Choroid plexus epithelial cell (primary cell): ENCODE measurements at regions not wholly inside any gene's neighbourhood (a gene's known extent, or its start where the extent isn't known, plus 50 kb on each side); places are given as distances from the start of the nearest gene placed in this dataset.
"Not testable (repeated sequence)": the region's sequence is repeated elsewhere in the genome, so short reads cannot be mapped to it uniquely, and the experiment has no call there.

Source experiments
- DNase-seq: peaks from one replicate; pipeline ENCODE4 v3.0.0-alpha.2; 2010; ENCODE audit warnings: low read depth
- H3K4me3 ChIP-seq: 2 replicates; pipeline ENCODE4 v1.5.1; 2011; ENCODE audit warnings: low read depth, mild to moderate bottlenecking, control low read depth, low read length, moderate library complexity
- TF ChIP-seq, protein P1 (sequence below): conservative IDR thresholded peaks from 2 replicates; pipeline ENCODE4 v1.5.1; 2011; ENCODE audit warnings: low read depth, mild to moderate bottlenecking, control low read depth, inconsistent platforms, low read length, moderate library complexity

DNA sequence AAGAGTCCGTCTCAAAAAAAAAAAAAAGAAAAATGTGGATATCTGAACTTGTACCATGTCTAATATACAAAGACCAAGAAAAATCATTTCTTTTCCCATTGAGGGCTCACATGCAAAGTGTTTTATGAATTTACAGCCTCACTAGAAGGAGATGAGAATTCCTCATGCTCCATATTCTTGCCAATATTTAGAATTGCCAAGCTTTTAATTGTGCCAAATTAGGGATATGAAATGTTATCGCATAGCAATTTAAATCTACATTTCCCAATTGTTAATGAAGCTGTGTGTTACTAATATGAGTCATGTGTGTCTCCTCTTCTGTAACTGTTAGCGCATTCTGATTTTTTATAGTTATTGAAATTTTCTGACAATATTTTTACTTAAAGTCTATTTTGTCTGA lies 63.0 kb upstream of the CRYM start:
- TF ChIP-seq, protein P1, sequence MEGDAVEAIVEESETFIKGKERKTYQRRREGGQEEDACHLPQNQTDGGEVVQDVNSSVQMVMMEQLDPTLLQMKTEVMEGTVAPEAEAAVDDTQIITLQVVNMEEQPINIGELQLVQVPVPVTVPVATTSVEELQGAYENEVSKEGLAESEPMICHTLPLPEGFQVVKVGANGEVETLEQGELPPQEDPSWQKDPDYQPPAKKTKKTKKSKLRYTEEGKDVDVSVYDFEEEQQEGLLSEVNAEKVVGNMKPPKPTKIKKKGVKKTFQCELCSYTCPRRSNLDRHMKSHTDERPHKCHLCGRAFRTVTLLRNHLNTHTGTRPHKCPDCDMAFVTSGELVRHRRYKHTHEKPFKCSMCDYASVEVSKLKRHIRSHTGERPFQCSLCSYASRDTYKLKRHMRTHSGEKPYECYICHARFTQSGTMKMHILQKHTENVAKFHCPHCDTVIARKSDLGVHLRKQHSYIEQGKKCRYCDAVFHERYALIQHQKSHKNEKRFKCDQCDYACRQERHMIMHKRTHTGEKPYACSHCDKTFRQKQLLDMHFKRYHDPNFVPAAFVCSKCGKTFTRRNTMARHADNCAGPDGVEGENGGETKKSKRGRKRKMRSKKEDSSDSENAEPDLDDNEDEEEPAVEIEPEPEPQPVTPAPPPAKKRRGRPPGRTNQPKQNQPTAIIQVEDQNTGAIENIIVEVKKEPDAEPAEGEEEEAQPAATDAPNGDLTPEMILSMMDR = no peak
- no peak overlapping the region for H3K4me3 ChIP-seq
- DNase-seq = no peak

DNA sequence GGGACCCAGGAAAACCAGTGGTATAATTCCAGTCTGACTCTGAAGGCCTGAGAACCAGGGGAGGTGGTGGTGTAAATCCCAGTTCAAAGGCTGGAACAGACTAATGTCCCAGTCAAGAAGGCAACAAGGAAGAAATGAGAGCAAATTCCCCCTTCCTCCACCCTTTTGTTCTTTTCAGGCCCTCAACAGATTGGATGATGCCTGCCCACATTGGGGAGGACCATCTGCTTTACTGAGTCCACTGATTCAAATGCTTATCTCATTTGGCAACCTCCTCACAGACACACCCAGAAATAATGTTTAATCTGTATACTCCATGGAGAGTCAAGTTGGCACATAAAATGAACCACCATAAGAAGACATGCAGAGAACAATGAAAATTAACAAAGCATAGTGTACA lies 61.9 kb upstream of the CRYM start:
- no peak overlapping the region for H3K4me3 ChIP-seq
- TF ChIP-seq, protein P1 = no peak
- DNase-seq = no peak

DNA sequence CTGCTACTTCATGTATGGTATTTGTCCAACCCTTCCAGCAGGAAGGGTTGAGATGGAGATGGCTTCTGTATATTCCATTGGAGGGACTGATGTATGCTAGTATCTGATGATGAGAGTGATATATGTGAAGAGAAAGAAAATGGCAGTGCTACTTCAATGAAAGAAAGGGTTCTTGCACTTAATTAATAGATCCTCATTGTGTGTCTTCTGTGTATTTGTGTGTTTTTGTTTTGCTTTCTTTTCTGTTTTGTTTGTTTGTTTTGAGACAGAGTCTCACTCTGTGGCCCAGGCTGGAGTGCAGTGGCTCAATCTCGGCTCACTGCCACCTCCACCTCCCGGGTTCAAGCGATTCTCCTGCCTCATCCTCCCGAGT lies 61.2 kb upstream of the CRYM start:
- TF ChIP-seq, protein P1 = no peak
- no peak for DNase-seq
- H3K4me3 ChIP-seq = no peak overlapping the region

DNA sequence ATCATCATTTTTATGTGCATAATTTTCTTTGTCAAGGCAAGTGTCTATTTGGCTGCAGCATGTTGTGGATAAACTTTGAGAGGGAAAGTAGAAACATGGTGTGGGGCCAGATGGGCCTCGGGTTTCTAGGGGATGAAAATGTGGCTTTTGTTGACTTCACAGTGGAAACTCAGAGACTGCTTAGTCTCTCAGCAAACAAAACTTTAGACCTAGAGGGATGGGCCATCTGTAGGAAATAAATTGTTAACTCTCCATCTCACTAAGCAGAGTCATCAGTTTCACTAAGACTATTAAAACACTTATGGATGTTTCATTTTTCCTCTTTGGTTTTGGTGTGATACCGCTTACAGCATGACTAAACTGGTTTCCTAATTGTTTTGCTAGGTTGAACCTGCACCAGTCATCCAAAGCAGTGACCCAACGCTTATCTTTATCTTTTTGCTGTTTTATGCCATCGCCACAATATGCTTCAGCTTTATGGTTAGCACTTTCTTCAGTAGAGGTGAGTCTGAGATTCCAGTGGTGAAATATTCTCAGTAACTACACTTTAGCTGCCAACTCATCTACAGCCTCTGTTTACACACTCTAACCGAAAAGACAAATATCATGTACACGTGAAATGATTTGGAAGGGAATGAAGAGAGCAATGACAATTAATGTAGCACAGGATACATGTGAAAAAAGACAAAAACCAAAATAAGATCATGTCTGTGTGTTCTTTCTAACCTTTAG lies 60.6 kb upstream of the CRYM start:
- TF ChIP-seq, protein P1 = no peak
- no peak overlapping the region for H3K4me3 ChIP-seq
- DNase-seq = no peak

DNA sequence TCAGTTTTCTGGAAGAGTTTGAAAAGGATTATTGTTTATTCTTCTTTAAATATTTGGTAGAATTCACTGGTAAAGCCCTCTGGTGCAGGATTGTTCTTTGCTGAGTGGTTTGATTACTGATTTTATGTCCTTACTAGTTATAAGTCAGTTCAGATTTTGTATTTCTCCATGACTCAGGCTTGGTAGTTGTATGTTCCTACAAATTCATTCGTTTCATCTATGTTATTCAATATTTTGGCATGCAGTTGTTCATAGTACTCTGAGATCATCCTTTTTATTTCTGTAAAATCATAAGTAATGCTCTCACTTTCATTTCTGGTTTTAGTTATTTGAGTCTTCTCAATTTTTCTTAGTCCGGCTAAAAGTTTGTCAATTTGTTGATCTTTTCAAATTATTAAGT lies 58.1 kb upstream of the CRYM start:
- no peak overlapping the region for H3K4me3 ChIP-seq
- TF ChIP-seq, protein P1 = no peak
- DNase-seq = no peak

DNA sequence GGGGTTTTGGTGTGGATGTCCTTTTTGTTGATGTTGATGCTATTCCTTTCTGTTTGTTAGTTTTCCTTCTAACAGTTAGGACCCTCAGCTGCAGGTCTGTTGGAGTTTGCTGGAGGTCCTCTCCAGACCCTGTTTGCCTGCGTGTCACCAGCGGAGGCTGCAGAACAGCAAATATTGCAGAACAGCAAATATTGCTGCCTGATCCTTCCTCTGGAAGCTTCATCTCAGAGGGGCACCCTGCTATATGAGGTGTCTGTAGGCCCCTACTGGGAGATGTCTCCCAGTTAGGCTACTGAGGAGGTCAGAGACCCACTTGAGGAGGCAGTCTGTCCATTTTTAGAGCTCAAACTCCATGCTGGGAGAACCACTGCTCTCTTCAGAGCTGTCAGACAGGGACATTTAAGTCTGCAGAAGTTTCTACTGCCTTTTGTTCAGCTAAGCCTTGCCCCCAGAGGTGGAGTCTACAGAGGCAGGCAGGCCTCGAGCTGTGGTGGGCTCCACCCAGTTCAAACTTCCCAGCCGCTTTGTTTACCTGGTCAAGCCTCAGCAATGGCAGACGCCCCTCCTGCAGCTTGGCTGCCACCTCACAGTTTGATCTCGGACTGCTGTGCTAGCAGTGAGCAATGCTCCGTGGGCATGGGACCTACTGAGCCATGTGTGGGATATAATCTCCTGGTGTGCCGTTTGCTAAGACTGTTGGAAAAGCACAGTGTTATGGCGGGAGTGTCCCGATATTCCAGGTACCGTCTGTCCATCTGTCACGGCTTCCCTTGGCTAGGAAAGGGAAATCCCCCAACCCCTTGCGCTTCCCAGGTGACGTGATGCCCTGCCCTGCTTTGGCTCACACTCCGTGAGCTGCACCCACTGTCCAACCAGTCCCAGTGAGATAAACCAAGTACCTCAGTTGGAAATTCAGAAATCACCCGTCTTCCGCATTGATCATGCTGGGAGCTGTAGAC lies 56.4 kb upstream of the CRYM start:
- DNase-seq, H3K4me3 ChIP-seq: not testable (repeated sequence)

DNA sequence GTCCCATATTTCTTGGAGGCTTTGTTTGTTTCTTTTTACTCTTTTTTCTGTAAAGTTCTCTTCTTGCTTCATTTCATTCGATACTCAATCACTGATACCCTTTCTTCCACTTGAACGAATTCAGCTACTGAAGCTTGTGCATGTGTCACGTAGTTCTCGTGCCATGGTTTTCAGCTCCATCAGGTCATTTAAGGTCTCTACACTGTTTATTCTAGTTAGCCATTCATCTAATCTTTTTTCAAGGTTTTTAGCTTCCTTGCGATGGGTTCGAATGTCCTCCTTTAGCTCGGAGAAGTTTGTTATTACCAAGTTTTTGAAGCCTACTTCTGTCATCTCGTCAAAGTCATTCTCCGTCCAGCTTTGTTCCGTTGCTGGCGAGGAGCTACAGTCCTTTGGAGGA lies 55.6 kb upstream of the CRYM start:
- DNase-seq, H3K4me3 ChIP-seq: not testable (repeated sequence)
